CD4-positive, alpha-beta T cell treated with Interleukin-21 for 1 hour (primary cell): ENCODE measurements at regions not wholly inside any gene's neighbourhood (a gene's known extent, or its start where the extent isn't known, plus 50 kb on each side); places are given as distances from the start of the nearest gene placed in this dataset.

ENCODE experiments used
- DNase-seq: peaks from one replicate; pipeline ENCODE4 v3.0.0-alpha.2; 2020

GRCh38 chr6:16849988-16850680 lies 88.9 kb upstream of the ATXN1 start:
- no peak for DNase-seq

GRCh38 chr6:16849280-16849987 lies 88.2 kb upstream of the ATXN1 start:
- DNase-seq: peak; percentile 30

GRCh38 chr6:16846399-16846778 lies 85.1 kb upstream of the ATXN1 start:
- no peak for DNase-seq

- DNase-seq: no peak
These were observed 82.9 kb upstream of the ATXN1 start for GRCh38 chr6:16844183-16844582.

GRCh38 chr6:16842676-16843075 lies 81.4 kb upstream of the ATXN1 start:
- no peak for DNase-seq

GRCh38 chr6:16841241-16841640 lies 80.0 kb upstream of the ATXN1 start:
- DNase-seq: no peak

- no peak for DNase-seq
These were observed 79.5 kb upstream of the ATXN1 start for GRCh38 chr6:16840725-16841124.

- DNase-seq: no peak
These were observed 79.0 kb upstream of the ATXN1 start for GRCh38 chr6:16840291-16840690.

GRCh38 chr6:16839631-16840179 lies 78.4 kb upstream of the ATXN1 start:
- DNase-seq: no peak

GRCh38 chr6:16837217-16837972 lies 76.1 kb upstream of the ATXN1 start:
- peak; percentile 13 for DNase-seq

GRCh38 chr6:16836144-16836981 lies 75.1 kb upstream of the ATXN1 start:
- peak; percentile 12 for DNase-seq

- no peak for DNase-seq
These were observed 73.0 kb upstream of the ATXN1 start for GRCh38 chr6:16834242-16834641.

- DNase-seq: no peak
These were observed 71.5 kb upstream of the ATXN1 start for GRCh38 chr6:16832721-16833120.

GRCh38 chr6:16832043-16832567 lies 70.8 kb upstream of the ATXN1 start:
- DNase-seq: no peak

- DNase-seq: no peak
These were observed 69.9 kb upstream of the ATXN1 start for GRCh38 chr6:16831136-16831535.

GRCh38 chr6:16828058-16828457 lies 66.8 kb upstream of the ATXN1 start:
- DNase-seq: no peak

- DNase-seq: no peak
These were observed 66.4 kb upstream of the ATXN1 start for GRCh38 chr6:16827627-16828026.

- DNase-seq: no peak
These were observed 64.5 kb upstream of the ATXN1 start for GRCh38 chr6:16825784-16826183.

GRCh38 chr6:16824845-16825685 lies 63.8 kb upstream of the ATXN1 start:
- DNase-seq: no peak

GRCh38 chr6:16823718-16824352 lies 62.6 kb upstream of the ATXN1 start:
- DNase-seq: no peak
